Hematopoietic multipotent progenitor cell treated with erythropoietin and hydrocortisone succinate and interleukin-3 and kit ligand, for 4 days (in vitro differentiated cells): ENCODE measurements at regions not wholly inside any gene's neighbourhood (a gene's known extent, or its start where the extent isn't known, plus 50 kb on each side); places are given as distances from the start of the nearest gene placed in this dataset.

Experiments used
- DNase-seq: peaks from one replicate; pipeline ENCODE4 v3.0.0-alpha.2; 2015

DNA sequence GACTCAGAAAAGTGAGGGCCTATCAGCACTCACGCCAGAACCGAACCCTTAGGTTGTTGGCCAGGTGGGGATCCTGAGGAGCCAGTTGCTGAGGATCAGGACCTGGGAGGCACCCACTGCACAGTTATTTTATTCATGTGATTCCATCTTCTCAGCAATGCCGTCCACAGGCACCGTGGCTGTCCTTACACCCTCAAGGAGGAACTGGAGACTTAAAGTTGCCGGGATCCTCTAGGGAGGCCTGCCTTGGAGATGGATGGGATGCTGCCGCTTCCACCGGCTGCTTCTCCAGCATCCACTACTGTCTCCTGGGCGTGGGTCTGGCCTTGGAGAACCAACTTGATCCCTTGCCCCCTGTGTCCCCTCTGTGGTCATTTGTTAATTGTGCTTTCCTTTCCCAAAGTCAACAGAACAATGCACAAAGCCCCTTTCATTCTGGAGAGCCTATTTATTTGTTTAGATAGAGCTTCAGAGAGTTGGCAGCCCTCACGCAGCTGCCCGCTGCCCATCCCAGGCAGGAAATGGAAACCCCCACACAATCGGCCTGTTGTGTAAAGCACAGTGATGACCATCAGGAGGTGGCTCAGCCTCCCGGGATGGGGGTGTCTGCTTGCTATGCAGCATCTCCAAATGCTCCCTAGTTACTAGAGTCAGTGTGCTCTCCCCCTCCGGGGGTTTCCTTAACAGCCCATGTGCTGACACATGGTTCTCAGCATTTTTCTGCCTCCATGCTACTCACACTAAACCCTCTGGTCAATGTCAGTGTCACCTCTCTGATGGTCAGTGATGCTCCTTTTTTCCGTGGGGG lies 52.9 kb upstream of the IGFBP3 start:
- no peak for DNase-seq

- peak; percentile 17 for DNase-seq
Measured at GRCh38 chr7:45972629-45973312, 51.7 kb upstream of the IGFBP3 start.

DNA sequence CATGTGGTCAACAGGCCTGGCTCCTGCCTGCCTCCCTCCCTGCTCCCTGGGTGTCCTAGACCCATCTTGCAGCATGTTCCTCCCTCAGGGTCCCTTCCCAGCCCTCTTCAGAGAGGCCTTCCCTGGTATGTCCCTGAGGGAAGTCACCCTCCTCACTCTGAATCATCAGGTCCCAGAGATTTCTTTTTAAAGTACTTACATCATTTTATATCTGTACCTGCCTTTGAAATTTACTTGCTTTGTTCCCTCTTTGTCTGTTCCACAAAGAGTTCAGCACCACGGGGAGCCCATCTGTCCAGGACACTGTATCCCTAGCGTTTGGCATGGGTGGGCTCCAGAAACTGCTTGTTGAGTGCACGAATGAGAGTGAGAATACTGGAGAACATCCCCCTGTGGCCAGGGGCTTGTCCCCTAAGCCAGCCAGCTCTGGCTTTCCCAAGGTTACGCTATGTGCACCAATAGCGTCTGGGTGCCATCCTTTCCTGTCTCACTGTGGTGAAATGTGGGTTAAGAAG lies 50.6 kb upstream of the IGFBP3 start:
- DNase-seq: no peak

DNA sequence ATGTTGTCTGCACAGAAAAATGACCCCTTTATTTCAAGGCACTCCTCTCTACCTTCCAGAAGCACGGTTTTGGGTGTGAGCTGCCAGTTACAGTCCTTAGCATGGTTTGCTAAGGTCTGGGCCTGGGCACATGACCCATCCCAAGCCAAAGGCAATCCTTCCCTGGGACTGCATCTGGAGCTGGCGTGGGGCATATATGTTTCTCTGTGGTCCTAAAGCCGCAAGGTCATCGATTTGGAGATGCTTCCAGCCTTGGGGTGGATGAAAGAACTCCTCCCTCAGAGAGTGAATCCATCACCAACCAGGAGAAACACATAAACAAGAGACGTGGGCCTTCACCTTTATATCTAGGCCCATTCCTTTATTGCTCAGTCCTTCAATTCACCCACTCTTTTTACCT lies 50.1 kb upstream of the IGFBP3 start:
- no peak for DNase-seq
